Neural progenitor cell (in vitro differentiated cells): ENCODE measurements at regions not wholly inside any gene's neighbourhood (a gene's known extent, or its start where the extent isn't known, plus 50 kb on each side); places are given as distances from the start of the nearest gene placed in this dataset.

Source experiments
- DNase-seq: peaks from one replicate; pipeline ENCODE4 v3.0.0-alpha.2; 2016; ENCODE audit warnings: low spot score
- H2AFZ ChIP-seq: fragments of 200-600 bp; sonication (generic); replicated peaks from 2 replicates; pipeline ENCODE4 v1.6.1; 2016; ENCODE audit warnings: antibody characterized with exemption
- H3F3A ChIP-seq: fragments of 200-600 bp; sonication (generic); 2 replicates; pipeline ENCODE4 v1.6.1; 2016; ENCODE audit warnings: antibody characterized with exemption, low read depth
- H3K27ac ChIP-seq: fragments of 200-600 bp; sonication (generic); 2 replicates; pipeline ENCODE4 v1.5.1; 2016; ENCODE audit warnings: mild to moderate bottlenecking
- H3K27me3 ChIP-seq: fragments of 200-600 bp; sonication (generic); 2 replicates; pipeline ENCODE4 v1.6.1; 2016; ENCODE audit warnings: mild to moderate bottlenecking, moderate library complexity
- H3K36me3 ChIP-seq: fragments of 200-600 bp; sonication (generic); 2 replicates; pipeline ENCODE4 v1.5.1; 2016
- H3K4me1 ChIP-seq: fragments of 200-600 bp; sonication (generic); 2 replicates; pipeline ENCODE4 v1.6.1; 2016; ENCODE audit warnings: mixed run types
- H3K4me2 ChIP-seq: fragments of 200-600 bp; sonication (generic); 2 replicates; pipeline ENCODE4 v1.6.1; 2016
- H3K4me3 ChIP-seq: fragments of 200-600 bp; sonication (generic); 2 replicates; pipeline ENCODE4 v1.5.1; 2016
- H3K79me2 ChIP-seq: fragments of 200-600 bp; sonication (generic); 2 replicates; pipeline ENCODE4 v1.6.1; 2016; ENCODE audit warnings: low read depth
- H3K9ac ChIP-seq: fragments of 200-600 bp; sonication (generic); 2 replicates; pipeline ENCODE4 v1.6.1; 2016
- H3K9me3 ChIP-seq: fragments of 200-600 bp; sonication (generic); 2 replicates; pipeline ENCODE4 v1.5.1; 2016; ENCODE audit warnings: low read depth
- H4K20me1 ChIP-seq: fragments of 200-600 bp; sonication (generic); 2 replicates; pipeline ENCODE4 v1.6.1; 2016; ENCODE audit warnings: low read depth
- H3K27ac Mint-ChIP-seq: 3 replicates; pipeline ENCODE4 v1.8.0; 2021; ENCODE audit warnings: mixed read lengths
- H3K27me3 Mint-ChIP-seq: 2 replicates; pipeline ENCODE4 v1.8.0; 2022; ENCODE audit warnings: low read depth, mild to moderate bottlenecking, inconsistent platforms, moderate library complexity, mixed read lengths; ENCODE audit not compliant: insufficient read depth
- H3K36me3 Mint-ChIP-seq: 3 replicates; pipeline ENCODE4 v1.8.0; 2021; ENCODE audit warnings: mixed read lengths
- H3K4me1 Mint-ChIP-seq: 3 replicates; pipeline ENCODE4 v1.8.0; 2021; ENCODE audit warnings: mixed read lengths
- H3K4me3 Mint-ChIP-seq: 3 replicates; pipeline ENCODE4 v1.8.0; 2021; ENCODE audit warnings: mild to moderate bottlenecking, moderate library complexity, mixed read lengths
- H3K9me3 Mint-ChIP-seq: 3 replicates; pipeline ENCODE4 v1.8.0; 2020; ENCODE audit warnings: mixed read lengths
- EZH2 ChIP-seq: fragments of 200-600 bp; sonication (generic); IDR thresholded peaks from 2 replicates; pipeline ENCODE4 v1.6.1; 2017; ENCODE audit warnings: antibody characterized with exemption, mild to moderate bottlenecking, moderate library complexity
- EZH2phosphoT487 ChIP-seq: fragments of 200-600 bp; sonication (generic); IDR thresholded peaks from 2 replicates; pipeline ENCODE4 v1.6.1; 2017; ENCODE audit warnings: antibody characterized with exemption
- TF ChIP-seq, protein P1 (sequence below): fragments of 200-600 bp; sonication (generic); IDR thresholded peaks from 2 replicates; pipeline ENCODE4 v1.5.1; 2017; ENCODE audit warnings: antibody characterized with exemption, mild to moderate bottlenecking

DNA sequence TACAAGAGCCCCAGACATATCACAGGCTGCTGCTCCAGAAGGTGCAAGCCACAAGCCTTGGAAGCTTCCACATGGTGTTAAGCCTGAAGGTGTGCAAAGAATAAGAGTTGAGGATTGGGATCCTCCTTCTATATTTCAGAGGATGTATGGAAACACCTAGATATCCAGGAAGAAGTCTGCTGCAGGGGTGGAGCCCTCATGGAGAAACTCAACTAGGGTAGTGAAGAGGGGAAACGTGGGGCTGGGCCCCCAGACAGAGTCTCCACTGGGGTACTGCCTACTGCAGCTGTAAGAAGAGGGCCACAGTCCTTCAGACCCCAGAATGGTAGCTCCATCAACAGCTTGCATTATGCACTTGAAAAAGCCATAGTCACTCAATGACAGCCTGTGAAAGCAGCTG lies 1444.0 kb downstream of the SLITRK1 start:
- Histone ChIP-seq H3K4me3 (no peak overlapping the region), H3F3A (no peaks in the 10 kb centered on the region), H3K27me3 (no peaks in the 10 kb centered on the region), H3K79me2 (no peaks in the 10 kb centered on the region), H3K9me3 (no peaks in the 10 kb centered on the region), H3K4me1 (no peaks in the 10 kb centered on the region), H2AFZ (no peak overlapping the region), H4K20me1 (no peaks in the 10 kb centered on the region), H3K4me2 (no peak overlapping the region), H3K36me3 (no peaks in the 10 kb centered on the region), H3K9ac (no peak overlapping the region), H3K27ac (no peak overlapping the region)
- no peak for DNase-seq
- TF ChIP-seq EZH2 (no peak), EZH2phosphoT487 (no peak)
- TF ChIP-seq, protein P1, sequence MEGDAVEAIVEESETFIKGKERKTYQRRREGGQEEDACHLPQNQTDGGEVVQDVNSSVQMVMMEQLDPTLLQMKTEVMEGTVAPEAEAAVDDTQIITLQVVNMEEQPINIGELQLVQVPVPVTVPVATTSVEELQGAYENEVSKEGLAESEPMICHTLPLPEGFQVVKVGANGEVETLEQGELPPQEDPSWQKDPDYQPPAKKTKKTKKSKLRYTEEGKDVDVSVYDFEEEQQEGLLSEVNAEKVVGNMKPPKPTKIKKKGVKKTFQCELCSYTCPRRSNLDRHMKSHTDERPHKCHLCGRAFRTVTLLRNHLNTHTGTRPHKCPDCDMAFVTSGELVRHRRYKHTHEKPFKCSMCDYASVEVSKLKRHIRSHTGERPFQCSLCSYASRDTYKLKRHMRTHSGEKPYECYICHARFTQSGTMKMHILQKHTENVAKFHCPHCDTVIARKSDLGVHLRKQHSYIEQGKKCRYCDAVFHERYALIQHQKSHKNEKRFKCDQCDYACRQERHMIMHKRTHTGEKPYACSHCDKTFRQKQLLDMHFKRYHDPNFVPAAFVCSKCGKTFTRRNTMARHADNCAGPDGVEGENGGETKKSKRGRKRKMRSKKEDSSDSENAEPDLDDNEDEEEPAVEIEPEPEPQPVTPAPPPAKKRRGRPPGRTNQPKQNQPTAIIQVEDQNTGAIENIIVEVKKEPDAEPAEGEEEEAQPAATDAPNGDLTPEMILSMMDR: no peak
- Mint-ChIP-seq H3K9me3 (peaks cover 18% of the 10 kb centered on the region), H3K4me3 (no peak overlapping the region), H3K27me3 (peaks cover 2% of the 10 kb centered on the region), H3K27ac (no peak overlapping the region), H3K36me3 (no peaks in the 10 kb centered on the region), H3K4me1 (no peaks in the 10 kb centered on the region)

DNA sequence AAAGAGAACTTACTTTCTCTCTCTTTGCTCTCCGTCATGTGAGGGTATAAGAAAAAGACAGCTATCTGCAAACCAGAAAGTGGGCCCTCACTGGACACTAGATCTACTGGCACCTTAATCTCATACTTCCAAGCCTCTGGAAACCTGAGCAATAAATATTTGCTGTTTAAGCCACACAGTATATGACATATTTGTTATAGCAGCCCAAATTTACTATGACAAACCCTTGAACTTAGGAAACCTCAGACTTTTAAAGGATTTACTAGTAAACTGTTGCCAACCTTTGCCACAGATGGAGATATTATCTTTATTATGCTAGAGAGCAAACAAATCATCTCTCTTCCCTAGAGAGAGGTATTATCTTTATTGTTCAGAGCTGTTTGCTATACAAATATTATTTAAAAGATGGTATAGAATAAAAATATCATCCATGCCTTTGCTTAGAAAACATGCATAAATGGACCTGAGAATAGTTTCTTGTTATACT lies 1446.1 kb downstream of the SLITRK1 start:
- no peaks in the 10 kb centered on the region for H3K4me1 ChIP-seq
- H3K4me3 ChIP-seq: no peak overlapping the region
- DNase-seq: no peak
- no peaks in the 10 kb centered on the region for H3K9me3 ChIP-seq
- no peak overlapping the region for H3K27ac Mint-ChIP-seq
- H3K36me3 Mint-ChIP-seq: no peaks in the 10 kb centered on the region
- TF ChIP-seq EZH2phosphoT487: no peak
- no peak for TF ChIP-seq EZH2
- TF ChIP-seq, protein P1: no peak
- peaks cover 4% of the 10 kb centered on the region for H3K27me3 Mint-ChIP-seq
- no peaks in the 10 kb centered on the region for H3K36me3 ChIP-seq
- H3K4me1 Mint-ChIP-seq: no peaks in the 10 kb centered on the region
- no peak overlapping the region for H3K9ac ChIP-seq
- no peaks in the 10 kb centered on the region for H3F3A ChIP-seq
- no peak overlapping the region for H2AFZ ChIP-seq
- no peak overlapping the region for H3K4me3 Mint-ChIP-seq
- no peak overlapping the region for H3K4me2 ChIP-seq
- no peak overlapping the region for H3K27ac ChIP-seq
- peaks cover 18% of the 10 kb centered on the region for H3K9me3 Mint-ChIP-seq
- no peaks in the 10 kb centered on the region for H3K79me2 ChIP-seq
- no peaks in the 10 kb centered on the region for H3K27me3 ChIP-seq
- no peaks in the 10 kb centered on the region for H4K20me1 ChIP-seq

DNA sequence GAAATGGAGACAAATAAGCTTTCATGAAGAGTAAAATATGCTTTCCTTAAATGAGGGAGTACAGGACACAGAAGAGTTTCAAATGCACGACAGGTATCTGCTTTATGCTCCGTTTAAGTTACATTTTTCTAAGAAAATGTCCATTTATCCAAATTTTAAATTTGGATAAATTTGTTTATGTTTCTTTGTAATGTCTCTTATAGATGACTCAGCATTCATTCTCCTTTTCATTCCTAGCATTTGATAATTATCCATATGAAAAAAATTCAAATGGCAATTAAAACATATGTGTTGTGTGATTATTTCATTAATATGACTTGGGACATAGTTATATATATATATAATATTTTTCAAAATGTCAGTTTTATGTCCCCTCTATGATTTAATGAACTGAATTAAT lies 1449.3 kb downstream of the SLITRK1 start:
- H3K9me3 Mint-ChIP-seq: peaks cover 8% of the 10 kb centered on the region
- Histone ChIP-seq H3K4me3 (no peak overlapping the region), H3K79me2 (no peaks in the 10 kb centered on the region), H3F3A (no peaks in the 10 kb centered on the region), H3K27ac (no peak overlapping the region), H3K27me3 (no peaks in the 10 kb centered on the region), H3K4me1 (no peaks in the 10 kb centered on the region), H3K9ac (no peak overlapping the region), H4K20me1 (no peaks in the 10 kb centered on the region), H2AFZ (no peak overlapping the region), H3K9me3 (no peaks in the 10 kb centered on the region), H3K36me3 (no peaks in the 10 kb centered on the region), H3K4me2 (no peak overlapping the region)
- H3K4me3 Mint-ChIP-seq: no peak overlapping the region
- H3K27ac Mint-ChIP-seq: no peak overlapping the region
- peaks cover 2% of the 10 kb centered on the region for H3K27me3 Mint-ChIP-seq
- H3K36me3 Mint-ChIP-seq: no peaks in the 10 kb centered on the region
- TF ChIP-seq EZH2phosphoT487: no peak
- no peak for TF ChIP-seq EZH2
- TF ChIP-seq, protein P1: no peak
- DNase-seq: no peak
- no peaks in the 10 kb centered on the region for H3K4me1 Mint-ChIP-seq
